ENCODE measurements at regions not wholly inside any gene's neighbourhood (a gene's known extent, or its start where the extent isn't known, plus 50 kb on each side); places are given as distances from the start of the nearest gene placed in this dataset.

DNA sequence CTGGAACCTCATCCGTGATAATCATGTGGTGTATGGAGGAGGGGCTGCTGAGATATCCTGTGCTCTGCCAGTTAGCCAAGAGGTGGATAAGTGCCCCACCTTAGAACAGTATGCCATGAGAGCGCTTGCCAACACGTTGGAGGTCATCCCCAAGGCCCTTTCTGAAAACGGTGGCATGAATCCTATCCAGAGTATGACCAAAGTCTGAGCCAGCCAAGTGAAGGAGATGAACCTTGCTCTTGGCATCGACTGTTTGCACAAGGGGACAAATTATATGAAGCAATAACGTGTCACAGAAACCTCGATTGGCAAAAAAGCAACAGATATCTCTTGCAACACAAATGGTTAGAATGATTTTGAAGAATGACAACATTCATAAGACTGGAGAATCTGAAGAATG lies 251.2 kb upstream of the OBI1 start:
- H3K4me2 ChIP-seq, result no peak overlapping the region
- H3K27me3 ChIP-seq (ENCODE audit: insufficient read depth), result no peaks in the 10 kb centered on the region
- no peak for DNase-seq
- WGBS (ENCODE audit: low lambda C conversion rate), result 4% methylated on average over 6 of the region's 7 CpGs
- H3K27ac ChIP-seq (ENCODE audit: low read depth in 2 of 2, low read length in 1 of 2), result no peak overlapping the region
- no peaks in the 10 kb centered on the region for H3K9me2 ChIP-seq
- H4K20me1 ChIP-seq (ENCODE audit: insufficient read depth), result no peaks in the 10 kb centered on the region
- POLR2A ChIA-PET, result no interaction called here
- no peaks in the 10 kb centered on the region for H3K36me3 ChIP-seq (replicated peaks in 1 of 2; ENCODE audit: control insufficient read depth in 1 of 2, insufficient read depth in 2 of 2, low read length in 1 of 2)
- TF ChIP-seq CHD2 (IDR thresholded peaks at IDR 0.05; ENCODE audit: low read length, partially characterized antibody) (no peak), EP300 (IDR thresholded peaks at IDR 0.05; ENCODE audit: borderline replicate concordance in 1 of 2, low read depth in 1 of 2, low read length in 1 of 2) (no peak), SMC3 (IDR thresholded peaks at IDR 0.05; ENCODE audit: low read depth, low read length) (no peak), GABPA (IDR thresholded peaks at IDR 0.05; ENCODE audit: low read depth) (no peak), FOXM1 (IDR thresholded peaks at IDR 0.05; ENCODE audit: low read depth) (no peak), FOXJ3 (CRISPR knock-in tag; IDR thresholded peaks at IDR 0.05) (no peak), TCF12 (IDR thresholded peaks at IDR 0.05) (no peak), RFX5 (IDR thresholded peaks at IDR 0.05; ENCODE audit: low read length) (no peak), POLR2AphosphoS5 (IDR thresholded peaks at IDR 0.05; ENCODE audit: low read depth, low read length) (no peak), MEF2A (IDR thresholded peaks at IDR 0.05; ENCODE audit: borderline replicate concordance, low read depth) (no peak), EZH2phosphoT487 (IDR thresholded peaks at IDR 0.05; ENCODE audit: borderline replicate concordance, low read depth) (no peak), TAF1 (IDR thresholded peaks at IDR 0.05; ENCODE audit: borderline replicate concordance, low read depth, low read length) (no peak)
- TF ChIP-seq, protein P1, sequence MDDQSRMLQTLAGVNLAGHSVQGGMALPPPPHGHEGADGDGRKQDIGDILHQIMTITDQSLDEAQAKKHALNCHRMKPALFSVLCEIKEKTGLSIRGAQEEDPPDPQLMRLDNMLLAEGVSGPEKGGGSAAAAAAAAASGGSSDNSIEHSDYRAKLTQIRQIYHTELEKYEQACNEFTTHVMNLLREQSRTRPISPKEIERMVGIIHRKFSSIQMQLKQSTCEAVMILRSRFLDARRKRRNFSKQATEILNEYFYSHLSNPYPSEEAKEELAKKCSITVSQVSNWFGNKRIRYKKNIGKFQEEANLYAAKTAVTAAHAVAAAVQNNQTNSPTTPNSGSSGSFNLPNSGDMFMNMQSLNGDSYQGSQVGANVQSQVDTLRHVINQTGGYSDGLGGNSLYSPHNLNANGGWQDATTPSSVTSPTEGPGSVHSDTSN (IDR thresholded peaks at IDR 0.05), result no peak
- H3F3A ChIP-seq (replicated peaks; ENCODE audit: insufficient read depth), result no peaks in the 10 kb centered on the region
- CTCF ChIA-PET, result interaction anchor here (0.6 kb wide), 1 partner anchor 143 kb away, joined by 3 read pairs; no protein-coding TSS in a partner anchor
- no peaks in the 10 kb centered on the region for H3K4me1 ChIP-seq (ENCODE audit: control insufficient read depth in 1 of 2, insufficient read depth in 2 of 2, low read depth in 1 of 2, low read length in 1 of 2)
- H3K9ac ChIP-seq, result no peak overlapping the region
- H3K79me2 ChIP-seq (ENCODE audit: insufficient read depth), result no peaks in the 10 kb centered on the region
- no peak overlapping the region for H2AFZ ChIP-seq (ENCODE audit: low read depth)
- H3K4me3 ChIP-seq (ENCODE audit: low read depth in 2 of 2, low read length in 1 of 2), result no peak overlapping the region
- no peaks in the 10 kb centered on the region for H3K9me3 ChIP-seq

DNA sequence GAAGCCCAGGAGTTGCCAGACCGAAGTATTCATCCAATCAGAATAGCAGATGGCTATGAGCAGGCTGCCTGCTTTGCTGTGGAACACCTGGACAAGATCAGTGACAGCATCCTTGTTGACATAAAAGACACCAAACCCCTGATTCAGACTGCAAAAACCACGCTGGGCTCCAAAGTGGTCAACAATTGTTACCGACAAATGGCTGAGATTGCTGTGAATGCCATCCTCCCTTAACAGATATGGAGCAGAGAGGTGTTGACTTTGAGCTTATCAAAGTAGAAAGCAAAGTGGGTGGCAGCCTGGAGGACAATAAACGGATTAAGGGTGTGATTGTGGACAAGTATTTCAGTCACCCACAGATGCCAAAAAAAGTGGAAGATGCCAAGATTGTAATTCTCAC lies 250.3 kb upstream of the OBI1 start:
- Histone ChIP-seq H3K79me2 (ENCODE audit: insufficient read depth) (no peaks in the 10 kb centered on the region), H3K9me3 (no peaks in the 10 kb centered on the region), H3F3A (replicated peaks; ENCODE audit: insufficient read depth) (no peaks in the 10 kb centered on the region), H3K4me2 (no peak overlapping the region), H2AFZ (ENCODE audit: low read depth) (no peak overlapping the region), H3K36me3 (replicated peaks in 1 of 2; ENCODE audit: control insufficient read depth in 1 of 2, insufficient read depth in 2 of 2, low read length in 1 of 2) (no peaks in the 10 kb centered on the region), H3K9ac (no peak overlapping the region), H3K9me2 (no peaks in the 10 kb centered on the region), H4K20me1 (ENCODE audit: insufficient read depth) (no peaks in the 10 kb centered on the region), H3K27ac (ENCODE audit: low read depth in 2 of 2, low read length in 1 of 2) (no peak overlapping the region), H3K4me1 (ENCODE audit: control insufficient read depth in 1 of 2, insufficient read depth in 2 of 2, low read depth in 1 of 2, low read length in 1 of 2) (no peaks in the 10 kb centered on the region), H3K27me3 (ENCODE audit: insufficient read depth) (no peaks in the 10 kb centered on the region), H3K4me3 (ENCODE audit: low read depth in 2 of 2, low read length in 1 of 2) (no peak overlapping the region)
- DNase-seq, result no peak
- TF ChIP-seq YY1 (IDR thresholded peaks at IDR 0.05; ENCODE audit: low read depth), result no peak
- no peak for TF ChIP-seq FOSL2 (IDR thresholded peaks at IDR 0.05; ENCODE audit: borderline replicate concordance, low read depth)
- TF ChIP-seq FOXJ3 (CRISPR knock-in tag; IDR thresholded peaks at IDR 0.05), result no peak
- TF ChIP-seq ELF1 (IDR thresholded peaks at IDR 0.05), result no peak
- TF ChIP-seq NRF1 (IDR thresholded peaks at IDR 0.05; ENCODE audit: low read depth, low read length), result no peak
- no peak for TF ChIP-seq CHD2 (IDR thresholded peaks at IDR 0.05; ENCODE audit: low read length, partially characterized antibody)
- TF ChIP-seq RCOR1 (IDR thresholded peaks at IDR 0.05; ENCODE audit: low read length), result no peak
- TF ChIP-seq RAD21 (IDR thresholded peaks at IDR 0.05; ENCODE audit: low read length), result no peak
- POLR2A ChIA-PET, result no interaction called here
- CTCF ChIA-PET, result interaction anchor here (0.6 kb wide), 1 partner anchor 142 kb away, joined by 3 read pairs; no protein-coding TSS in a partner anchor
- 5% methylated on average over 4 of the region's 4 CpGs for WGBS (ENCODE audit: low lambda C conversion rate)

All from SK-N-SH (cell line).